Right lobe of liver (tissue), 6 donors: ENCODE measurements at regions not wholly inside any gene's neighbourhood (a gene's known extent, or its start where the extent isn't known, plus 50 kb on each side); places are given as distances from the start of the nearest gene placed in this dataset.
"Not testable (repeated sequence)": the region's sequence is repeated elsewhere in the genome, so short reads cannot be mapped to it uniquely, and the experiment has no call there.

Experiments
- ATAC-seq, 4 donors: fragments of 200-7000 bp; cut with Tn5 transposase; one replicate each; pipeline ENCODE4 v1.9.1; 2020; ENCODE audit warnings: mild to moderate bottlenecking in 4 of 4, moderate library complexity in 4 of 4
- DNase-seq, 3 donors: peaks; one replicate each; pipeline ENCODE4 v3.0.0-alpha.2; 2020
- H3K27ac ChIP-seq, 3 donors: fragments of 200-600 bp; one replicate each; pipeline ENCODE4 v1.8.0; 2022
- H3K27me3 ChIP-seq, 2 donors: fragments of 200-600 bp; one replicate each; pipeline ENCODE4 v1.8.0; 2022
- H3K36me3 ChIP-seq, 4 donors: fragments of 200-600 bp; sonication (generic) in 1 of 4; one replicate each; pipeline versions ENCODE4 v1.5.1 to v1.8.0; 2017 to 2022; ENCODE audit warnings: control low read depth in 1 of 4
- H3K4me1 ChIP-seq, 4 donors: fragments of 200-600 bp; sonication (generic) in 1 of 4; one replicate each; pipeline versions ENCODE4 v1.5.1 to v1.8.0; 2017 to 2022; ENCODE audit warnings: control low read depth in 1 of 4
- H3K4me3 ChIP-seq, 3 donors: fragments of 200-600 bp; one replicate each; pipeline ENCODE4 v1.8.0; 2022
- H3K9me3 ChIP-seq, 4 donors: fragments of 200-600 bp; sonication (generic) in 1 of 4; one replicate each; pipeline versions ENCODE4 v1.5.1 to v1.8.0; 2017 to 2022; ENCODE audit warnings: control low read depth in 1 of 4
- CTCF ChIP-seq, 4 donors: fragments of 200-600 bp in 3 of 4; fragments of 450-650 bp in 1 of 4; IDR thresholded peaks; one replicate each; pipeline versions ENCODE4 v1.5.1 to v1.8.0; 2016 to 2022; ENCODE audit warnings: antibody characterized with exemption in 4 of 4, mild to moderate bottlenecking in 2 of 4
- POLR2A ChIP-seq: fragments of 450-650 bp; IDR thresholded peaks from one replicate; pipeline ENCODE4 v1.6.1; 2017; ENCODE audit warnings: antibody characterized with exemption, mild to moderate bottlenecking
- WGBS: methylation state at CpG from one replicate; pipeline ENCODE4 v1.1.6; 2018; ENCODE audit warnings: low coverage, low lambda C conversion rate; ENCODE audit not compliant: insufficient coverage; ENCODE audit errors: missing lambda C conversion rate; 5-methylcytosine and 5-hydroxymethylcytosine counted together
- intact Hi-C, 2 donors: fragments of 100-400 bp; cut with DNase I; formaldehyde crosslinking; loops; one replicate each; pipeline versions ENCODE4 v1.11.2 to v1.14.1; 2022
- donor health status: DM: no; HTN: yes; CAD: no.
- donor health status: DM: no; HTN: no; CAD: no.
- donor health status: DM: no; HTN: no; CAD: no.
- donor health status: DM: no; HTN: yes; CAD: no.
- donor health status: DM: no; HTN: yes; CAD: no.

- H3K36me3 ChIP-seq: no peaks in the 10 kb centered on the region
- no peaks in the 10 kb centered on the region for H3K27me3 ChIP-seq
- peaks cover 0 to 78% (median 21%) of the 10 kb centered on the region in 4 donors for H3K4me1 ChIP-seq
- TF ChIP-seq CTCF (IDR thresholded peaks at IDR 0.05) (no peak), POLR2A (no peak)
- no peaks in the 10 kb centered on the region for H3K9me3 ChIP-seq
- intact Hi-C loops: no loop called here
- WGBS: 28% methylated on average over 8 of the region's 8 CpGs
- H3K27ac ChIP-seq: peak overlapping the region in 2 of 3 donors; percentile 53 to 81
- ATAC-seq: peak; percentile 78 to 93 (median 92)
- no peak overlapping the region for H3K4me3 ChIP-seq
- peak in 1 of 3 donors; percentile 68 for DNase-seq
Measured at GRCh38 chr2:203631068-203631757, 75.2 kb upstream of the CD28 start.

- 3% methylated on average over 3 of the region's 3 CpGs for WGBS
- Histone ChIP-seq H3K27ac (peak overlapping the region; percentile 49 to 82 (median 59)), H3K27me3 (no peaks in the 10 kb centered on the region), H3K4me1 (peaks cover 0 to 54% (median 14%) of the 10 kb centered on the region in 4 donors), H3K9me3 (no peaks in the 10 kb centered on the region), H3K36me3 (no peaks in the 10 kb centered on the region), H3K4me3 (no peak overlapping the region)
- no peak for TF ChIP-seq CTCF (IDR thresholded peaks at IDR 0.05)
- TF ChIP-seq POLR2A: peak; percentile 11
- ATAC-seq (peak; percentile 83 to 95 (median 92)), DNase-seq (peak; percentile 35 to 88 (median 69))
- intact Hi-C loops: no loop called here
Measured at GRCh38 chr2:203636588-203637470, 69.6 kb upstream of the CD28 start.

- Histone ChIP-seq H3K36me3 (no peaks in the 10 kb centered on the region), H3K9me3 (no peaks in the 10 kb centered on the region), H3K27me3 (no peaks in the 10 kb centered on the region), H3K27ac (peak overlapping the region; percentile 49 to 82 (median 59)), H3K4me1 (peaks cover 0 to 46% (median 10%) of the 10 kb centered on the region in 4 donors), H3K4me3 (no peak overlapping the region)
- intact Hi-C loops: no loop called here
- ATAC-seq (peak; percentile 29 to 47 (median 38)), DNase-seq (no peak)
- WGBS: 35% methylated on average over 4 of the region's 4 CpGs
- no peak for TF ChIP-seq POLR2A
- no peak for TF ChIP-seq CTCF (IDR thresholded peaks at IDR 0.05)
Measured at GRCh38 chr2:203637471-203638167, 68.8 kb upstream of the CD28 start.

GRCh38 chr2:203641865-203642264 is 64.6 kb upstream of the CD28 start:
- H3K27me3 ChIP-seq, DNase-seq, H3K36me3 ChIP-seq, H3K4me3 ChIP-seq, intact Hi-C loops, H3K9me3 ChIP-seq, ATAC-seq, H3K27ac ChIP-seq: not testable (repeated sequence)
- WGBS: 92% methylated on average over 11 of the region's 23 CpGs
- H3K4me1 ChIP-seq: peaks cover 0 to 29% (median 9%) of the 10 kb centered on the region in 4 donors

GRCh38 chr2:203642841-203643240 is 63.6 kb upstream of the CD28 start:
- H3K4me3 ChIP-seq, H3K27ac ChIP-seq, ATAC-seq, H3K9me3 ChIP-seq, intact Hi-C loops, DNase-seq, H3K36me3 ChIP-seq, H3K27me3 ChIP-seq: not testable (repeated sequence)
- WGBS: no CpG with 5 or more reads among the region's 35 CpGs
- H3K4me1 ChIP-seq: peaks cover 0 to 29% (median 7%) of the 10 kb centered on the region in 4 donors
